Neural crest cell (in vitro differentiated cells): ENCODE measurements at regions not wholly inside any gene's neighbourhood (a gene's known extent, or its start where the extent isn't known, plus 50 kb on each side); places are given as distances from the start of the nearest gene placed in this dataset.

Experiments used
- DNase-seq: peaks from one replicate; pipeline ENCODE4 v3.0.0; 2021; ENCODE audit warnings: low read depth, mixed read lengths, low spot score
- H3K27ac Mint-ChIP-seq: one replicate; pipeline ENCODE4 v1.8.0; 2021; ENCODE audit warnings: mild to moderate bottlenecking, mixed read lengths; ENCODE audit not compliant: unreplicated experiment
- H3K27me3 Mint-ChIP-seq: 2 replicates; pipeline ENCODE4 v1.8.0; 2021; ENCODE audit warnings: low read depth, mild to moderate bottlenecking, mixed read lengths
- H3K36me3 Mint-ChIP-seq: 2 replicates; pipeline ENCODE4 v1.8.0; 2021; ENCODE audit warnings: low read depth, mild to moderate bottlenecking, mixed read lengths
- H3K4me1 Mint-ChIP-seq: 2 replicates; pipeline ENCODE4 v1.8.0; 2021; ENCODE audit warnings: mixed read lengths
- H3K4me3 Mint-ChIP-seq: one replicate; pipeline ENCODE4 v1.8.0; 2021; ENCODE audit warnings: mild to moderate bottlenecking, mixed read lengths
- H3K9me3 Mint-ChIP-seq: 2 replicates; pipeline ENCODE4 v1.8.0; 2021; ENCODE audit warnings: mixed read lengths
- TF ChIP-seq, protein P1 (sequence below): fragments of 200-600 bp; sonication (generic); conservative IDR thresholded peaks from 2 replicates; pipeline ENCODE4 v1.5.0; 2021; ENCODE audit warnings: antibody characterized with exemption, mild to moderate bottlenecking

GRCh38 chr2:238587776-238588660, 161.3 kb downstream of the ASB1 start:
- DNase-seq: no peak
- Mint-ChIP-seq H3K4me1 (peaks cover 17% of the 10 kb centered on the region), H3K36me3 (no peaks in the 10 kb centered on the region), H3K9me3 (peaks cover 13% of the 10 kb centered on the region), H3K4me3 (no peak overlapping the region), H3K27ac (no peak overlapping the region), H3K27me3 (no peaks in the 10 kb centered on the region)
- TF ChIP-seq, protein P1, sequence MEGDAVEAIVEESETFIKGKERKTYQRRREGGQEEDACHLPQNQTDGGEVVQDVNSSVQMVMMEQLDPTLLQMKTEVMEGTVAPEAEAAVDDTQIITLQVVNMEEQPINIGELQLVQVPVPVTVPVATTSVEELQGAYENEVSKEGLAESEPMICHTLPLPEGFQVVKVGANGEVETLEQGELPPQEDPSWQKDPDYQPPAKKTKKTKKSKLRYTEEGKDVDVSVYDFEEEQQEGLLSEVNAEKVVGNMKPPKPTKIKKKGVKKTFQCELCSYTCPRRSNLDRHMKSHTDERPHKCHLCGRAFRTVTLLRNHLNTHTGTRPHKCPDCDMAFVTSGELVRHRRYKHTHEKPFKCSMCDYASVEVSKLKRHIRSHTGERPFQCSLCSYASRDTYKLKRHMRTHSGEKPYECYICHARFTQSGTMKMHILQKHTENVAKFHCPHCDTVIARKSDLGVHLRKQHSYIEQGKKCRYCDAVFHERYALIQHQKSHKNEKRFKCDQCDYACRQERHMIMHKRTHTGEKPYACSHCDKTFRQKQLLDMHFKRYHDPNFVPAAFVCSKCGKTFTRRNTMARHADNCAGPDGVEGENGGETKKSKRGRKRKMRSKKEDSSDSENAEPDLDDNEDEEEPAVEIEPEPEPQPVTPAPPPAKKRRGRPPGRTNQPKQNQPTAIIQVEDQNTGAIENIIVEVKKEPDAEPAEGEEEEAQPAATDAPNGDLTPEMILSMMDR: no peak

- Mint-ChIP-seq H3K27ac (no peak overlapping the region), H3K9me3 (peaks cover 7% of the 10 kb centered on the region), H3K4me1 (peaks cover 17% of the 10 kb centered on the region), H3K4me3 (no peak overlapping the region), H3K27me3 (no peaks in the 10 kb centered on the region), H3K36me3 (no peaks in the 10 kb centered on the region)
- TF ChIP-seq, protein P1: no peak
- no peak for DNase-seq
Observed at GRCh38 chr2:238589591-238590460, 163.1 kb downstream of the ASB1 start.

- H3K4me3 Mint-ChIP-seq: no peak overlapping the region
- H3K4me1 Mint-ChIP-seq: peaks cover 3% of the 10 kb centered on the region
- peaks cover 3% of the 10 kb centered on the region for H3K9me3 Mint-ChIP-seq
- H3K27ac Mint-ChIP-seq: no peak overlapping the region
- H3K27me3 Mint-ChIP-seq: no peaks in the 10 kb centered on the region
- H3K36me3 Mint-ChIP-seq: no peaks in the 10 kb centered on the region
- TF ChIP-seq, protein P1: no peak
- no peak for DNase-seq
Observed at GRCh38 chr2:238591732-238592131, 165.0 kb downstream of the ASB1 start.

DNA sequence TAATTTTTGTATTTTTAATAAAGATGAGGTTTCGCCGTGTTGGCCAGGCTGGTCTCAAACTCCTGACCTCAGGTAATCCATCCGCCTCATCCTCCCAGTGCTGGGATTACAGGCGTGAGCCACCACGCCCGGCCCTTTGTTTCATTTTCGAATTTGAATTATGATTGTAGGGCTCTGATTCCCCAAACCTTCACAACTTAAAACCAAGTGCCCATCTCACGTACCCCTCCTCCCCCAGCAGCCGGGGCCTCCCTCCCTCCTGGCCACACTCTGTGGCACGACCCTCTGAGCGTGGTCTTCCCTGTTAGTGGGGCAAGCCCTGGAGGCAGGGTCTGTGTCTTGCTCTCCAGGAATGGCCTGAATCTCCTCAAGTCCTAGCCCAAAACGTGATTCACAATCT, 166.5 kb downstream of the ASB1 start:
- no peak for DNase-seq
- Mint-ChIP-seq H3K4me3 (no peak overlapping the region), H3K9me3 (peaks cover 3% of the 10 kb centered on the region), H3K27me3 (no peaks in the 10 kb centered on the region), H3K27ac (peak overlapping the region; percentile 63), H3K36me3 (no peaks in the 10 kb centered on the region), H3K4me1 (peaks cover 10% of the 10 kb centered on the region)
- TF ChIP-seq, protein P1: no peak

- TF ChIP-seq, protein P1: no peak
- no peak for DNase-seq
- H3K27me3 Mint-ChIP-seq: no peaks in the 10 kb centered on the region
Observed at GRCh38 chr2:238593678-238594077, 167.0 kb downstream of the ASB1 start.

More at GRCh38 chr2:238593678-238594077, 167.0 kb downstream of the ASB1 start:
- Mint-ChIP-seq H3K4me3 (no peak overlapping the region), H3K9me3 (peaks cover 3% of the 10 kb centered on the region), H3K4me1 (peaks cover 10% of the 10 kb centered on the region), H3K36me3 (no peaks in the 10 kb centered on the region), H3K27ac (peak overlapping the region; percentile 63)
